NCI-H1417 treated with DMSO at 0.1 percent for 48 hours (cell line): ENCODE measurements at regions not wholly inside any gene's neighbourhood (a gene's known extent, or its start where the extent isn't known, plus 50 kb on each side); places are given as distances from the start of the nearest gene placed in this dataset.
"Not testable (repeated sequence)": the region's sequence is repeated elsewhere in the genome, so short reads cannot be mapped to it uniquely, and the experiment has no call there.

Source experiments
- DNase-seq: peaks from one replicate; lab custom pipeline; 2025; lab: John Stamatoyannopoulos, UW

DNA sequence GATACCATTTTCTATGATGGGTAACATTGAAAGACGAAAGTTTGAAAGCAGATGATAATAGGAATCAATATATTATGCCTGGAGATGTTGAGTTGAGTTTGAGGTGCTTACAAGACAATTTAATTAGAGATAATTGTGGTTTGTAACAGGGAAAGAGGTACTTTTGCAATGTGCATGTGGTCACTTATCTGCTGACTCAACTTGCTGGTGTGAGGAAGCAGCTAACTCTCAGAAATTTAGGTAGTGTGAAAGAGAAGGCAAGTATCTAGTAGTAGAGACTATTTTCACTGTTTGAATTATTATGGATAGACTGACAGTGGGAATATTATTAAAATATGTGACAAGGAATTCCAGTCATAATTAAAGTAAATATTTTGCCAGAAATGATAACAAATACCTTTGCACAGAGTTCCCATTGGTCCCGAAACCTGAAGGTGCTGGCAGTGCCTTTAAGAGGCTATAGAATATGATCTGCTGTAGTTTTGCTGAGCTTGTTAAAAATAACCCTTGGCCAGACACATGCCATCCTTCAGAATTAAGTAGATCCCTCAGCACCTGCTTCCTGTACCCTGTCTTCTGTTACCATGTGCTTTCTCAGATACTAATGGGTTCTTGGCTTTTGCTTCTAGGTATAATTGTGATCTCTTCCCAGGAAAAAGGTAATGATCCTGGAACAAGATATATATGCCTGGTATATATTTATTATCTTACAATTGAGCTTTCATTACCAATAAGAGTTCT is 315.9 kb downstream of the BCHE start:
- DNase-seq: no peak

- no peak for DNase-seq
Measured at GRCh38 chr3:165519687-165520086, 317.5 kb downstream of the BCHE start.

- no peak for DNase-seq
Measured at GRCh38 chr3:165518346-165518745, 318.9 kb downstream of the BCHE start.

GRCh38 chr3:165513715-165514701 is 317.8 kb upstream of the SLITRK3 start:
- no peak for DNase-seq

- DNase-seq: no peak
Measured at GRCh38 chr3:165507576-165507975, 311.4 kb upstream of the SLITRK3 start.

DNA sequence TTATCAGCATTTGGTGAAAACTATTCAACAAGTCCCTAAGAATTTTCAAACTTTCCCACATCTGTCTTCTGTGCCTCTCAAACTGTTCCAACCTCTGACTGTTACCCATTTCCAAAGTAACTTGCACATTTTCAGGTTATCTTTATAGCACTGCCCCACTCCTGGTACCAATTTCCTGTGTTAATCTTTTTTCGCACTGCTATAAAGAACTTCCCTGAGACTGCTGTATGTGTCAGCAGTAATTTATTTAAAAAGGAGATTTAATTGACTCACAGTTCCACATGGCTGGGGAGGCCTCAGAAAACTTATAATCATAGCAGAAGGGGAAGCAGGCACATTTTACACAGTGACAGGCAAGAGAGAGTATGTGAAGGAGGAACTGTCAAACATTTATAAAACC is 310.9 kb upstream of the SLITRK3 start:
- no peak for DNase-seq

DNA sequence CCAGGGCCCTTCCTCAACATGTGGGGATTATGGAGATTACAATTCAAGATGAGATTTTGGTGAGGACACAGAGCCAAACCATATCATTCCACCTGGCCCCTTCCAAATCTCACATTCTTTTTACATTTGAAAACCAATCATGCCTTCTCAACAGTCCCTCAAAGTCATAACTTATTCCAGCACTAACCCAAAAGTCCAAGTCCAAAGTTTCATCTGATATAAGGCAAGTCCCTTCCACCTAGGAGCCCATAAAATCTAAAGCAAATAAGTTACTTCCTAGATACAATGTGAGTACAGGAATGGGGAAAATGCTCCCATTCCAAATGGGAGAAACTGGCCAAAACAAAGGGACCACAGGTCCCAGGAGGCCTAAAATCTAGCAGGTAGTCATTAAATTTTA is 309.5 kb upstream of the SLITRK3 start:
- DNase-seq: no peak

GRCh38 chr3:165504554-165504953 is 308.4 kb upstream of the SLITRK3 start:
- no peak for DNase-seq

- DNase-seq: no peak
Measured at GRCh38 chr3:165503825-165504224, 307.6 kb upstream of the SLITRK3 start.

DNA sequence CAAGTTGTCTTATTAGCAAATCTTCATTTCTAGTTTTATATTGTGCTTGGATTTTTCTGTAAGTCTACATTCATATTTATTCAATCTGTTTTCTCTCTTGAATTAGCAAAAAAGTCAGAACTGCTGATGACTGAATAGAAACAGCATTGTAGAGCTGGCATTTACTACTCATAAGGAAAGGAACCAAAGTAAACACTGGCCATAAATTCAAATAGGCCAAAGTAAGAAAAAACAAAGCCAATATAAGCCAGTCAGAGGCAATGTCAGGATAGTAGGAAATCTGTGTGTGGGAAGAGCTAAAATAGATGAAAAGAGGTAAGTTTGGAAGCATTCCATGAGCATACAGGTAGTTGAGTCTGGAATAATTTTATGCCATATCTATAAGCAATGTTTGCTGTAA is 307.2 kb upstream of the SLITRK3 start:
- DNase-seq: no peak

- DNase-seq: no peak
Measured at GRCh38 chr3:165502707-165503106, 306.5 kb upstream of the SLITRK3 start.

DNA sequence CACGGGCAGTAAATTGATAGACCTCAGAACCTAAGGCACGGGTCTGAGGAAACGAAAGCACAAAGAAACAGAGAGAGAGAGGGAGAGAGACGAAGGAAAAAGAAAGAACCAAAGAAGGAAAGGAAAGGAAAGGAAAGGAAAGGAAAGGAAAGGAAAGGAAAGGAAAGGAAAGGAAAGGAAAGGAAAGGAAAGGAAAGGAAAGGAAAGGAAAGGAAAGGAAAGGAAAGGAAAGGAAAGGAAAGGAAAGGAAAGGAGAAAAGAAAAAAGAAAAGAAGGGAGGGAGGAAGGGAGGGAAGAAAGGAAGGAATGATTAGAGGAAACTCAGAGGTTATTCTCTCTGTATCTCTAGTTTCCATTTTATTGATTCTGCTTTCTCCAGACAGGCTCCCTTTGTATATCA is 302.6 kb upstream of the SLITRK3 start:
- DNase-seq: not testable (repeated sequence)

- DNase-seq: no peak
Measured at GRCh38 chr3:165491487-165491886, 295.3 kb upstream of the SLITRK3 start.

- DNase-seq: no peak
Measured at GRCh38 chr3:165476399-165477060, 280.3 kb upstream of the SLITRK3 start.

DNA sequence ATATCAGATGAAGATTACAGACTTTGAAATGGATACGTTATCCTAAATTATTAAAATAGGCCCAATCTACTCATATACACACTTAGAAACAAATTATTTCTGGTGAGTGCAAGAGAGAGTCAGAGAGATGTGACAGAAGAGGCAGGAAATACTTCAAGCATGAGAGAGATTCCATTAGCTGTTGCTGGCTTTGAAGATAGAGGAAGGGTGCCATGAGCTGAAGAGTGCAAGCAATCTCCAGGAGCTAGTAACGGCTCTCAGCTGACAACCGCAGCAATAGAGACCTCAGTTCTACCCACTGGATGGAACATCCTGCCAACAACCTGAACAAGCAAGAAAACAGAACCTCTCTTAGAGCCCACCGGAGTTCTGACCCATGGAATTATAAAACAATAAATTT is 270.7 kb upstream of the SLITRK3 start:
- DNase-seq: no peak

DNA sequence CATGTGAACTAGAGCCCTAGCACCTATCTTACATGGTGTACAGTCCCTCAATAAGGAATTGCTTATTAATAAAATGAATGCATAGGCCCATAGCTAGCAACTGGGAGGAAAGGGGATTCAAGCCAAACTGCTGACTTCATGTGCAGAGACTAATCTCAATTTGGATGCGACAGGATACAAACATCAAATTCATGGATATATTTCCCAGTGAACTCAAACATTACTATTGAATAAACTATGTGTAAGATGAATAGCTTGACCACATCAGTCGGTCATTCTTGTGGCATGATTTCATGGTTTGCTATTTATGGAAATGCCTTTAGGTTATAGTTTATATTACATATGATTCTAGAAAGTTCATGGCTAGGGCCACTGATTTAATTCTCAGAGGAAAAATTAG is 268.6 kb upstream of the SLITRK3 start:
- no peak for DNase-seq

GRCh38 chr3:165463531-165463930 is 267.3 kb upstream of the SLITRK3 start:
- no peak for DNase-seq

DNA sequence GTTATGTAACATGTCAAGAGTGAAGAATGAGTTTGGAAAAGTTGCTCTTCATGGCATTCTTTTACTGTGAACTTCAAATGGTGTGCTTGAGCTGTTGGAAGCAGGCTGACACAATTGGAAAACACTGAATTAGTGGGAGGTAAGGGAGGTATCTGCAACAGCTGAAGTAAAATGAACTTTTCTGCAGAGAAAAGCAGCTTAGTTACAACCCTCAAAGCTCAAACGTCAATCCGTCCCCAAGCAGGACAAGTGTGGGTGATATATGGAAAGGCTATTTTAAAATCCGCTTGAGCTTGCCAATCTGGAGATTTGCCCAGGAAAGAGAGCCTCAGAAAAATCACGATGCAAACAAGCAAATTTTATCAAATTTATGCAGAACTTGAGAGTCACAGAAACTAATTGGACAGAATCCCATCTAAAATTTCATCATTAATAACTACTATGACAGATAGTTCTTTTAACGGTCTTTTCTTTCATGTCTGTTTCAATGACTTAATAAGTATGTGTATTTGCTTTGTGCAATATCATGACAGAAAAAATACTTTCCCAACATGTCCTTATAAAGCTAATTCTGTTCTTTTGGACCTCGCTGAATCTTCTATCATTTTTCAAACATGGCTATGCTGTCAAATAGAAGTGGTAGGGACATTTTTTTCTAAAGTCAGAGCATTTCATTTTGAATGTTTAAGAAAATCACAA is 266.6 kb upstream of the SLITRK3 start:
- DNase-seq: no peak

- no peak for DNase-seq
Measured at GRCh38 chr3:165459924-165460835, 264.0 kb upstream of the SLITRK3 start.

DNA sequence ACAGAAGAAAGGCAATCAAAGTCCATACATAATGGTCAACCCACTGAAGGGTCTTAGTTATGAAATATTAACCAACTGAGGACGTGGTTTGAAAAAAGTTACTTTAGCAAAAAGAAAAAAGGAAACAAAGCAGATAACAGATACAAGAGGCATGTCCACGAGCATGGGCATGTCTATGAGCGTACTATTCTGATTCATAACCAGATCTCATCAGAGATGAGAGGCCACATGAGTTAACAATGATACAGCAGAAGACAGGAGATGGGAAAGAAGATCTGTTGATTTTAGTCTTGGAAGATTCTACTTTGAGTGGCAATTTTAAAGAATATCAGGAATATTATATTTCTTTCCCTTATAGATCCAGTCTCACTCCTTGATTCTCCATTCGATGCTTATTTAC is 262.9 kb upstream of the SLITRK3 start:
- no peak for DNase-seq

GRCh38 chr3:165457096-165457495 is 260.9 kb upstream of the SLITRK3 start:
- DNase-seq: no peak
